WTC11 (cell line): ENCODE measurements at regions not wholly inside any gene's neighbourhood (a gene's known extent, or its start where the extent isn't known, plus 50 kb on each side); places are given as distances from the start of the nearest gene placed in this dataset.

Experiments
- ATAC-seq: fragments of 200-7000 bp; cut with Tn5 transposase; 2 replicates; pipeline ENCODE4 v1.10.0; 2021; ENCODE audit warnings: mild to moderate bottlenecking, moderate library complexity
- CTCF ChIA-PET: fragments of 300-600 bp; sonication (Branson Sonifier 250); formaldehyde crosslinking; loops from one replicate; lab custom pipeline; 2021; ENCODE audit warnings: antibody characterized with exemption; lab: Charles Lee
- POLR2A ChIA-PET: fragments of 350-600 bp; sonication (Branson Sonifier 250); formaldehyde crosslinking; loops from one replicate; lab custom pipeline; 2021; ENCODE audit warnings: antibody characterized with exemption; lab: Charles Lee
- DNase-seq: peaks from one replicate; pipeline ENCODE4 v3.0.0; 2021; ENCODE audit warnings: low spot score
- H3K27ac Mint-ChIP-seq: 2 replicates; pipeline ENCODE4 v1.8.0; 2021; ENCODE audit warnings: mixed read lengths
- H3K27me3 Mint-ChIP-seq: 2 replicates; pipeline ENCODE4 v1.8.0; 2021; ENCODE audit warnings: low read depth, mild to moderate bottlenecking, moderate library complexity, mixed read lengths
- H3K36me3 Mint-ChIP-seq: 2 replicates; pipeline ENCODE4 v1.8.0; 2021; ENCODE audit warnings: mixed read lengths
- H3K4me1 Mint-ChIP-seq: 2 replicates; pipeline ENCODE4 v1.8.0; 2022; ENCODE audit warnings: mixed read lengths
- H3K4me3 Mint-ChIP-seq: 2 replicates; pipeline ENCODE4 v1.8.0; 2021; ENCODE audit warnings: mild to moderate bottlenecking, moderate library complexity, mixed read lengths
- H3K9me3 Mint-ChIP-seq: 2 replicates; pipeline ENCODE4 v1.8.0; 2021; ENCODE audit warnings: mixed read lengths
- AR ChIP-seq: fragments of 250-450 bp; sonication (Bioruptor Pico); IDR thresholded peaks from 2 replicates; pipeline ENCODE4 v1.9.0; 2021; ENCODE audit warnings: mild to moderate bottlenecking
- ATF3 ChIP-seq: sonication (generic); formaldehyde crosslinking; conservative IDR thresholded peaks from 2 replicates; pipeline ENCODE4 v1.8.1; 2022; ENCODE audit warnings: mild to moderate bottlenecking, missing genetic modification reagents
- CDX4 ChIP-seq: fragments of 250-450 bp; sonication (Bioruptor Pico); IDR thresholded peaks from 2 replicates; pipeline ENCODE4 v1.9.0; 2021; ENCODE audit warnings: moderate library complexity, mild to moderate bottlenecking, inconsistent platforms, borderline replicate concordance
- FOXJ3 ChIP-seq: sonication (generic); formaldehyde crosslinking; IDR thresholded peaks from 2 replicates; pipeline ENCODE4 v1.9.0; 2021; ENCODE audit warnings: missing genetic modification reagents, mild to moderate bottlenecking, borderline replicate concordance
- FOXP4 ChIP-seq: sonication (generic); formaldehyde crosslinking; IDR thresholded peaks from 2 replicates; pipeline ENCODE4 v1.8.0; 2022; ENCODE audit warnings: mild to moderate bottlenecking, missing genetic modification reagents
- GRHL2 ChIP-seq: fragments of 250-450 bp; sonication (Bioruptor Pico); IDR thresholded peaks from 2 replicates; pipeline ENCODE4 v1.8.0; 2022; ENCODE audit warnings: mild to moderate bottlenecking, moderate library complexity; ENCODE audit not compliant: insufficient replicate concordance, severe bottlenecking
- HMGXB4 ChIP-seq: sonication (generic); formaldehyde crosslinking; IDR thresholded peaks from 2 replicates; pipeline ENCODE4 v1.8.1; 2023; ENCODE audit warnings: mild to moderate bottlenecking, moderate library complexity, missing genetic modification reagents
- NFYB ChIP-seq: sonication (generic); formaldehyde crosslinking; conservative IDR thresholded peaks from 2 replicates; pipeline ENCODE4 v1.8.0; 2022; ENCODE audit warnings: low read depth, missing genetic modification reagents
- NR2C2 ChIP-seq: sonication (generic); formaldehyde crosslinking; IDR thresholded peaks from 2 replicates; pipeline ENCODE4 v1.8.0; 2022; ENCODE audit warnings: mild to moderate bottlenecking, missing genetic modification reagents
- NR3C1 ChIP-seq: sonication (generic); formaldehyde crosslinking; conservative IDR thresholded peaks from 2 replicates; pipeline ENCODE4 v1.8.1; 2023; ENCODE audit warnings: low read depth, mild to moderate bottlenecking, missing genetic modification reagents
- PRDM15 ChIP-seq: sonication (generic); formaldehyde crosslinking; IDR thresholded peaks from 2 replicates; pipeline ENCODE4 v1.8.0; 2022; ENCODE audit warnings: missing genetic modification reagents
- ZBTB43 ChIP-seq: sonication (generic); formaldehyde crosslinking; IDR thresholded peaks from 2 replicates; pipeline ENCODE4 v1.8.1; 2023; ENCODE audit warnings: mild to moderate bottlenecking, missing genetic modification reagents
- ZNF138 ChIP-seq: sonication (generic); formaldehyde crosslinking; conservative IDR thresholded peaks from 2 replicates; pipeline ENCODE4 v1.8.1; 2022; ENCODE audit warnings: mild to moderate bottlenecking, moderate library complexity, missing genetic modification reagents
- ZNF416 ChIP-seq: fragments of 250-450 bp; sonication (Bioruptor Pico); IDR thresholded peaks from 2 replicates; pipeline ENCODE4 v1.9.0; 2021; ENCODE audit warnings: mild to moderate bottlenecking, inconsistent platforms
- ZNF512 ChIP-seq: sonication (generic); formaldehyde crosslinking; IDR thresholded peaks from 2 replicates; pipeline ENCODE4 v1.8.1; 2022; ENCODE audit warnings: missing genetic modification reagents, borderline replicate concordance

- TF ChIP-seq AR (no peak), HMGXB4 (CRISPR knock-in tag) (no peak)
Measured at GRCh38 chr17:68709461-68709860, 108.3 kb upstream of the FAM20A start (continued).

- DNase-seq = no peak
- ChIA-PET POLR2A (no interaction called here), CTCF (interaction anchor here (0.8 to 0.9 kb wide), 2 partner anchors 93 to 308 kb away, joined by 3 to 7 read pairs; no protein-coding TSS in a partner anchor)
- no peaks in the 10 kb centered on the region for H3K36me3 Mint-ChIP-seq
- H3K4me1 Mint-ChIP-seq = peaks cover 8% of the 10 kb centered on the region
- no peak overlapping the region for H3K27ac Mint-ChIP-seq
- TF ChIP-seq ZNF138 (CRISPR knock-in tag) (no peak), NR3C1 (no peak), NR2C2 (no peak), NFYB (CRISPR knock-in tag) (no peak), ZNF512 (no peak), GRHL2 (no peak), FOXJ3 (CRISPR knock-in tag) (no peak), CDX4 (CRISPR knock-in tag) (no peak), PRDM15 (no peak), FOXP4 (no peak), ZNF416 (no peak), HMGXB4 (CRISPR knock-in tag) (no peak), ATF3 (no peak), ZBTB43 (no peak)
- H3K9me3 Mint-ChIP-seq = peaks cover 16% of the 10 kb centered on the region
- no peaks in the 10 kb centered on the region for H3K27me3 Mint-ChIP-seq
- peak; percentile 16 for ATAC-seq
- H3K4me3 Mint-ChIP-seq = no peak overlapping the region
Measured at GRCh38 chr17:68707031-68707430, 105.9 kb upstream of the FAM20A start.
